HCT116 (cell line): ENCODE measurements at regions not wholly inside any gene's neighbourhood (a gene's known extent, or its start where the extent isn't known, plus 50 kb on each side); places are given as distances from the start of the nearest gene placed in this dataset.

Experiments used
- ATAC-seq: fragments of 200-7000 bp; cut with Tn5 transposase; 2 replicates; pipeline ENCODE4 v1.9.1; 2020; ENCODE audit warnings: mild to moderate bottlenecking, moderate library complexity
- BruUV-seq: library from RNA; stranded (reverse); fragments of 400-500 nt; replicated peaks from 2 replicates; lab custom pipeline; 2021; lab: Mats Ljungman, UMichigan
- CTCF ChIA-PET: fragments of 300-600 bp; sonication (Branson Sonifier 250); formaldehyde crosslinking; loops from one replicate; lab custom pipeline; 2021; ENCODE audit warnings: antibody characterized with exemption; lab: Charles Lee
- POLR2A ChIA-PET: fragments of 300-600, 350-600 bp; sonication (Branson Sonifier 250); formaldehyde crosslinking; loops from one replicate; lab custom pipeline; 2021; ENCODE audit warnings: antibody characterized with exemption; lab: Charles Lee
- RAD21 ChIA-PET, 2 experiments: fragments of 300-600 bp; sonication (Branson Sonifier 250); formaldehyde crosslinking; loops; one replicate each; lab custom pipeline; 2023; ENCODE audit warnings: low total read pairs in 2 of 2; ENCODE audit not compliant: uncharacterized antibody in 2 of 2, unreplicated experiment in 2 of 2, low non-redundant PET in 1 of 2; lab: Charles Lee
- DNase-seq: peaks from one replicate; pipeline ENCODE4 v3.0.0-alpha.2; 2010; ENCODE audit warnings: low read depth, low spot score
- H2AFZ ChIP-seq: fragments of 200-600 bp; shearing (Covaris generic), sonication (generic); 2 replicates; pipeline ENCODE4 v1.6.1; 2017; ENCODE audit warnings: low read depth, mixed run types, mixed read lengths, antibody characterized with exemption, low read length; ENCODE audit not compliant: poor library complexity, severe bottlenecking
- H3K27ac ChIP-seq: 2 replicates; pipeline ENCODE4 v1.5.1; 2012; ENCODE audit warnings: low read depth, low read length
- H3K27me3 ChIP-seq: fragments of 200-600 bp; sonication (generic); 2 replicates; pipeline ENCODE4 v1.6.1; 2016; ENCODE audit warnings: mixed run types, low read length, mixed read lengths; ENCODE audit not compliant: insufficient read depth
- H3K36me3 ChIP-seq, 2 experiments: fragments of 200-500 bp in 1 of 2; fragments of 200-600 bp in 1 of 2; sonication (Bioruptor generic) in 1 of 2; sonication (generic) in 1 of 2; 2 replicates each; pipeline versions ENCODE4 v1.5.1 to v1.6.1; 2014 to 2016; ENCODE audit warnings: low read length in 2 of 2, inconsistent platforms in 1 of 2, mixed read lengths in 1 of 2, mixed run types in 1 of 2; ENCODE audit not compliant: insufficient read depth in 2 of 2, control insufficient read depth in 1 of 2
- H3K4me1 ChIP-seq, 2 experiments: fragments of 200-600 bp in 1 of 2; sonication (generic) in 1 of 2; 2 replicates each; pipeline versions ENCODE4 v1.5.1 to v1.6.1; 2012 to 2017; ENCODE audit warnings: low read length in 2 of 2, inconsistent platforms in 1 of 2, mild to moderate bottlenecking in 1 of 2, mixed read lengths in 1 of 2, mixed run types in 1 of 2, moderate library complexity in 1 of 2; ENCODE audit not compliant: insufficient read depth in 2 of 2, control insufficient read depth in 1 of 2
- H3K4me2 ChIP-seq: fragments of 200-600 bp; sonication (generic); 2 replicates; pipeline ENCODE4 v1.6.1; 2017; ENCODE audit warnings: mixed run types, low read length, mixed read lengths
- H3K4me3 ChIP-seq, 2 experiments: fragments of 200-600 bp in 1 of 2; sonication (generic) in 1 of 2; replicated peaks in 1 of 2; 2 replicates each; pipeline ENCODE4 v1.5.1; 2011 to 2016; ENCODE audit warnings: low read length in 2 of 2, control low read depth in 1 of 2, low read depth in 1 of 2, mild to moderate bottlenecking in 1 of 2, mixed read lengths in 1 of 2, mixed run types in 1 of 2
- H3K79me2 ChIP-seq: fragments of 200-600 bp; sonication (generic); 2 replicates; pipeline ENCODE4 v1.6.1; 2017; ENCODE audit warnings: mild to moderate bottlenecking, mixed run types, low read length, moderate library complexity, mixed read lengths; ENCODE audit not compliant: insufficient read depth
- H3K9ac ChIP-seq: fragments of 200-600 bp; sonication (generic); 2 replicates; pipeline ENCODE4 v1.6.1; 2016; ENCODE audit warnings: low read length, mixed read lengths
- H3K9me2 ChIP-seq: fragments of 200-600 bp; sonication (generic), shearing (Covaris generic); 2 replicates; pipeline ENCODE4 v1.6.1; 2017; ENCODE audit warnings: mixed run types, mild to moderate bottlenecking, moderate library complexity; ENCODE audit not compliant: insufficient read depth
- H3K9me3 ChIP-seq, 2 experiments: fragments of 200-500 bp in 1 of 2; fragments of 200-600 bp in 1 of 2; sonication (Bioruptor generic) in 1 of 2; sonication (generic) in 1 of 2; 2 replicates each; pipeline ENCODE4 v1.6.1; 2014 to 2017; ENCODE audit warnings: low read length in 2 of 2, mixed read lengths in 2 of 2, inconsistent platforms in 1 of 2, low read depth in 1 of 2, mild to moderate bottlenecking in 1 of 2, mixed run types in 1 of 2, moderate library complexity in 1 of 2; ENCODE audit not compliant: control insufficient read depth in 1 of 2, insufficient read depth in 1 of 2
- H4K20me1 ChIP-seq: fragments of 200-600 bp; sonication (generic), shearing (Covaris generic); 2 replicates; pipeline ENCODE4 v1.6.1; 2017; ENCODE audit warnings: mixed run types, mild to moderate bottlenecking, moderate library complexity; ENCODE audit not compliant: insufficient read depth
- CBX3 ChIP-seq: IDR thresholded peaks from 2 replicates; pipeline ENCODE4 v1.6.1; 2012; ENCODE audit warnings: low read depth
- CEBPB ChIP-seq: IDR thresholded peaks from 2 replicates; pipeline ENCODE4 v1.6.1; 2012; ENCODE audit warnings: low read depth
- ELF1 ChIP-seq: IDR thresholded peaks from 2 replicates; pipeline ENCODE4 v1.6.1; 2012; ENCODE audit warnings: low read depth, borderline replicate concordance
- EZH2 ChIP-seq: fragments of 200-600 bp; sonication (generic); IDR thresholded peaks from 2 replicates; pipeline ENCODE4 v1.6.1; 2017; ENCODE audit warnings: antibody characterized with exemption, mixed run types
- FOSL1 ChIP-seq: IDR thresholded peaks from 2 replicates; pipeline ENCODE4 v1.6.1; 2012; ENCODE audit warnings: low read depth
- RAD21 ChIP-seq: IDR thresholded peaks from 2 replicates; pipeline ENCODE4 v1.6.1; 2012; ENCODE audit warnings: low read depth, mild to moderate bottlenecking
- intact Hi-C: fragments of 100-400 bp; cut with micrococcal nuclease; formaldehyde crosslinking; loops from 2 replicates; pipeline ENCODE4 v1.10.0; 2022
- TF ChIP-seq, protein P1 (sequence below): IDR thresholded peaks from 2 replicates; pipeline ENCODE4 v1.6.1; 2012; ENCODE audit warnings: low read depth
- TF ChIP-seq, protein P2 (sequence below), 3 experiments: fragments of 200-600 bp in 1 of 3; sonication (generic) in 1 of 3; IDR thresholded peaks in 2 of 3; conservative IDR thresholded peaks in 1 of 3; 2 replicates each; pipeline ENCODE4 v1.5.1; 2012 to 2017; ENCODE audit warnings: low read depth in 2 of 3, low read length in 2 of 3, antibody characterized with exemption in 1 of 3, borderline replicate concordance in 1 of 3, control low read depth in 1 of 3, mild to moderate bottlenecking in 1 of 3, mixed read lengths in 1 of 3, mixed run types in 1 of 3, moderate library complexity in 1 of 3; ENCODE audit not compliant: insufficient read depth in 1 of 3

DNA sequence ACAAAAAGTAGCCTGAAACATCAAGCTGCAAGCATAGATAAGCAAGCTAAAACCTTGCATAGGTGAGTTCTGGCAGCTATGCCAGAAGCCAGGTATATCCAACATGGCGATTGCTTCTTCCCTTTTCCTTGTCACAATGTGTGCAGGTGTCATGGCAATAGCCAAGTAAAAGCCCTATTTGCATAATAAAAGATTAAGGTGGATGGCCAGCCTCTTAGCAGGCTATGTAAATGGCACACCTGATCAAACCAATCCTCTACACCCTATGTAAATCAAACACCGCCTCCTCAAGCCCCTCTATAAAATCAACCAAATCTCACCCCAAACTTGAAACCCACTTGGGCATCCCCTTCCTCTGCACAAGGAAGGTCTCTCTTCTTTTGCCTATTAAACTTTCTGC, 366.8 kb downstream of the VGLL3 start:
- TF ChIP-seq, protein P1, sequence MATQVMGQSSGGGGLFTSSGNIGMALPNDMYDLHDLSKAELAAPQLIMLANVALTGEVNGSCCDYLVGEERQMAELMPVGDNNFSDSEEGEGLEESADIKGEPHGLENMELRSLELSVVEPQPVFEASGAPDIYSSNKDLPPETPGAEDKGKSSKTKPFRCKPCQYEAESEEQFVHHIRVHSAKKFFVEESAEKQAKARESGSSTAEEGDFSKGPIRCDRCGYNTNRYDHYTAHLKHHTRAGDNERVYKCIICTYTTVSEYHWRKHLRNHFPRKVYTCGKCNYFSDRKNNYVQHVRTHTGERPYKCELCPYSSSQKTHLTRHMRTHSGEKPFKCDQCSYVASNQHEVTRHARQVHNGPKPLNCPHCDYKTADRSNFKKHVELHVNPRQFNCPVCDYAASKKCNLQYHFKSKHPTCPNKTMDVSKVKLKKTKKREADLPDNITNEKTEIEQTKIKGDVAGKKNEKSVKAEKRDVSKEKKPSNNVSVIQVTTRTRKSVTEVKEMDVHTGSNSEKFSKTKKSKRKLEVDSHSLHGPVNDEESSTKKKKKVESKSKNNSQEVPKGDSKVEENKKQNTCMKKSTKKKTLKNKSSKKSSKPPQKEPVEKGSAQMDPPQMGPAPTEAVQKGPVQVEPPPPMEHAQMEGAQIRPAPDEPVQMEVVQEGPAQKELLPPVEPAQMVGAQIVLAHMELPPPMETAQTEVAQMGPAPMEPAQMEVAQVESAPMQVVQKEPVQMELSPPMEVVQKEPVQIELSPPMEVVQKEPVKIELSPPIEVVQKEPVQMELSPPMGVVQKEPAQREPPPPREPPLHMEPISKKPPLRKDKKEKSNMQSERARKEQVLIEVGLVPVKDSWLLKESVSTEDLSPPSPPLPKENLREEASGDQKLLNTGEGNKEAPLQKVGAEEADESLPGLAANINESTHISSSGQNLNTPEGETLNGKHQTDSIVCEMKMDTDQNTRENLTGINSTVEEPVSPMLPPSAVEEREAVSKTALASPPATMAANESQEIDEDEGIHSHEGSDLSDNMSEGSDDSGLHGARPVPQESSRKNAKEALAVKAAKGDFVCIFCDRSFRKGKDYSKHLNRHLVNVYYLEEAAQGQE, result no peak
- TF ChIP-seq EZH2 (no peak), FOSL1 (no peak), CBX3 (no peak), RAD21 (no peak), CEBPB (no peak), ELF1 (no peak)
- TF ChIP-seq, protein P2, sequence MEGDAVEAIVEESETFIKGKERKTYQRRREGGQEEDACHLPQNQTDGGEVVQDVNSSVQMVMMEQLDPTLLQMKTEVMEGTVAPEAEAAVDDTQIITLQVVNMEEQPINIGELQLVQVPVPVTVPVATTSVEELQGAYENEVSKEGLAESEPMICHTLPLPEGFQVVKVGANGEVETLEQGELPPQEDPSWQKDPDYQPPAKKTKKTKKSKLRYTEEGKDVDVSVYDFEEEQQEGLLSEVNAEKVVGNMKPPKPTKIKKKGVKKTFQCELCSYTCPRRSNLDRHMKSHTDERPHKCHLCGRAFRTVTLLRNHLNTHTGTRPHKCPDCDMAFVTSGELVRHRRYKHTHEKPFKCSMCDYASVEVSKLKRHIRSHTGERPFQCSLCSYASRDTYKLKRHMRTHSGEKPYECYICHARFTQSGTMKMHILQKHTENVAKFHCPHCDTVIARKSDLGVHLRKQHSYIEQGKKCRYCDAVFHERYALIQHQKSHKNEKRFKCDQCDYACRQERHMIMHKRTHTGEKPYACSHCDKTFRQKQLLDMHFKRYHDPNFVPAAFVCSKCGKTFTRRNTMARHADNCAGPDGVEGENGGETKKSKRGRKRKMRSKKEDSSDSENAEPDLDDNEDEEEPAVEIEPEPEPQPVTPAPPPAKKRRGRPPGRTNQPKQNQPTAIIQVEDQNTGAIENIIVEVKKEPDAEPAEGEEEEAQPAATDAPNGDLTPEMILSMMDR (IDR thresholded peaks at IDR 0.05 in 2 of 3, conservative IDR thresholded peaks at IDR 0.05 in 1 of 3; ENCODE audit: borderline replicate concordance in 1 of 3, insufficient read depth in 1 of 3, low read depth in 2 of 3, low read length in 2 of 3), result no peak
- Histone ChIP-seq H2AFZ (no peak overlapping the region), H3K9me3 (peaks cover 0 to 4% of the 10 kb centered on the region in 2 experiments; a peak in 3 of 4 replicates), H4K20me1 (no peaks in the 10 kb centered on the region; the same call in 1 of the 2 replicates), H3K27me3 (no peaks in the 10 kb centered on the region), H3K4me3 (no peak overlapping the region), H3K27ac (no peak overlapping the region), H3K9ac (no peak overlapping the region), H3K36me3 (no peaks in the 10 kb centered on the region), H3K9me2 (no peaks in the 10 kb centered on the region), H3K79me2 (no peaks in the 10 kb centered on the region), H3K4me1 (no peaks in the 10 kb centered on the region), H3K4me2 (no peak overlapping the region)
- ChIA-PET RAD21 (no interaction called here), POLR2A (no interaction called here), CTCF (no interaction called here)
- ATAC-seq (no peak), DNase-seq (no peak)
- intact Hi-C loops, result no loop called here
- no TSS peak for BruUV-seq
